Trophoblast cell (in vitro differentiated cells and primary cell): ENCODE measurements at regions not wholly inside any gene's neighbourhood (a gene's known extent, or its start where the extent isn't known, plus 50 kb on each side); places are given as distances from the start of the nearest gene placed in this dataset.

Source experiments
- DNase-seq, 2 donors: peaks; one replicate each; pipeline ENCODE4 v3.0.0-alpha.2; 2016
- H2AFZ ChIP-seq: 2 replicates; pipeline ENCODE4 v1.6.1; 2013; ENCODE audit warnings: low read length, moderate library complexity, mild to moderate bottlenecking; ENCODE audit not compliant: insufficient read depth, poor library complexity
- H2AK5ac ChIP-seq: 2 replicates; pipeline ENCODE4 v1.6.1; 2013; ENCODE audit warnings: mild to moderate bottlenecking, low read length
- H2BK120ac ChIP-seq: 2 replicates; pipeline ENCODE4 v1.6.1; 2013; ENCODE audit warnings: low read length, mild to moderate bottlenecking, moderate library complexity; ENCODE audit not compliant: insufficient read depth, poor library complexity
- H2BK12ac ChIP-seq: 2 replicates; pipeline ENCODE4 v1.6.1; 2013; ENCODE audit warnings: mild to moderate bottlenecking, low read length, moderate library complexity
- H2BK5ac ChIP-seq: 2 replicates; pipeline ENCODE4 v1.6.1; 2013; ENCODE audit warnings: low read length, low read depth, moderate library complexity, mild to moderate bottlenecking; ENCODE audit not compliant: poor library complexity
- H3K14ac ChIP-seq: 2 replicates; pipeline ENCODE4 v1.6.1; 2013; ENCODE audit warnings: mild to moderate bottlenecking, low read length
- H3K18ac ChIP-seq: 2 replicates; pipeline ENCODE4 v1.6.1; 2013; ENCODE audit warnings: mild to moderate bottlenecking, low read length
- H3K23ac ChIP-seq: 2 replicates; pipeline ENCODE4 v1.6.1; 2013; ENCODE audit warnings: low read length
- H3K27ac ChIP-seq: 2 replicates; pipeline ENCODE4 v1.5.1; 2013; ENCODE audit warnings: low read depth, mild to moderate bottlenecking, inconsistent platforms, low read length, moderate library complexity
- H3K27me3 ChIP-seq: 2 replicates; pipeline ENCODE4 v1.6.1; 2013; ENCODE audit warnings: inconsistent platforms, mild to moderate bottlenecking, low read length, moderate library complexity; ENCODE audit not compliant: insufficient read depth
- H3K36me3 ChIP-seq, 2 experiments: 1 replicate in 1 of 2; 2 replicates in 1 of 2; pipeline ENCODE4 v1.6.1; 2013; ENCODE audit warnings: low read length in 2 of 2, mild to moderate bottlenecking in 2 of 2, moderate library complexity in 1 of 2; ENCODE audit not compliant: insufficient read depth in 2 of 2, control insufficient read depth in 1 of 2
- H3K4ac ChIP-seq: 2 replicates; pipeline ENCODE4 v1.6.1; 2013; ENCODE audit warnings: low read depth, mild to moderate bottlenecking, low read length, moderate library complexity
- H3K4me1 ChIP-seq, 2 experiments: 1 replicate in 1 of 2; 2 replicates in 1 of 2; pipeline ENCODE4 v1.6.1; 2013; ENCODE audit warnings: low read length in 2 of 2, mild to moderate bottlenecking in 2 of 2, moderate library complexity in 1 of 2; ENCODE audit not compliant: insufficient read depth in 2 of 2, control insufficient read depth in 1 of 2
- H3K4me2 ChIP-seq: 2 replicates; pipeline ENCODE4 v1.6.1; 2013; ENCODE audit warnings: inconsistent platforms, mild to moderate bottlenecking, low read length, moderate library complexity
- H3K4me3 ChIP-seq: 2 replicates; pipeline ENCODE4 v1.5.1; 2013; ENCODE audit warnings: mild to moderate bottlenecking, low read depth, low read length, inconsistent platforms
- H3K79me1 ChIP-seq: one replicate; pipeline ENCODE4 v1.6.1; 2013; ENCODE audit warnings: low read length
- H3K79me2 ChIP-seq: 2 replicates; pipeline ENCODE4 v1.6.1; 2013; ENCODE audit warnings: low read length, mild to moderate bottlenecking; ENCODE audit not compliant: control insufficient read depth, insufficient read depth, poor library complexity
- H3K9ac ChIP-seq: 2 replicates; pipeline ENCODE4 v1.6.1; 2013; ENCODE audit warnings: mild to moderate bottlenecking, low read length
- H3K9me3 ChIP-seq: 2 replicates; pipeline ENCODE4 v1.6.1; 2013; ENCODE audit warnings: low read depth, mild to moderate bottlenecking, control low read depth, inconsistent platforms, low read length; ENCODE audit not compliant: insufficient read depth
- H4K12ac ChIP-seq: 2 replicates; pipeline ENCODE4 v1.6.1; 2013; ENCODE audit warnings: low read depth, mild to moderate bottlenecking, low read length, moderate library complexity
- H4K8ac ChIP-seq: 2 replicates; pipeline ENCODE4 v1.6.1; 2013; ENCODE audit warnings: low read depth, mild to moderate bottlenecking, low read length, moderate library complexity
- H4K91ac ChIP-seq: one replicate; pipeline ENCODE4 v1.6.1; 2013; ENCODE audit warnings: low read depth, mild to moderate bottlenecking, low read length, moderate library complexity
- WGBS: extraction: QIAGEN DNeasy Blood & Tissue Kit; methylation state at CpG from one replicate; pipeline ENCODE4 v1.1.7; 2013; ENCODE audit warnings: missing lambda C conversion rate; ENCODE audit not compliant: insufficient read length, insufficient coverage; ENCODE audit errors: extremely low coverage; 5-methylcytosine and 5-hydroxymethylcytosine counted together

GRCh38 chr4:138510053-138510452 lies 267.9 kb upstream of the SLC7A11 start:
- Histone ChIP-seq H3K4me1 (peaks cover 0 to 4% of the 10 kb centered on the region in 2 experiments), H3K79me2 (no peaks in the 10 kb centered on the region), H3K27ac (no peak overlapping the region), H2AK5ac (no peak overlapping the region), H3K4ac (no peak overlapping the region), H3K4me3 (no peak overlapping the region), H4K8ac (no peak overlapping the region), H3K36me3 (no peaks in the 10 kb centered on the region), H3K14ac (no peak overlapping the region), H3K4me2 (no peak overlapping the region), H3K27me3 (no peaks in the 10 kb centered on the region), H2BK12ac (no peak overlapping the region), H3K79me1 (no peaks in the 10 kb centered on the region), H4K91ac (no peak overlapping the region), H3K18ac (no peak overlapping the region), H3K9ac (no peak overlapping the region), H2BK120ac (no peak overlapping the region), H2BK5ac (no peak overlapping the region), H3K23ac (no peak overlapping the region), H2AFZ (no peak overlapping the region), H3K9me3 (no peaks in the 10 kb centered on the region), H4K12ac (no peak overlapping the region)
- WGBS, result no CpG with 5 or more reads among the region's 3 CpGs
- peak in 1 of 2 donors; percentile 4 for DNase-seq

GRCh38 chr4:138509346-138509745 lies 267.2 kb upstream of the SLC7A11 start:
- Histone ChIP-seq H3K14ac (no peak overlapping the region), H2BK12ac (no peak overlapping the region), H3K9ac (no peak overlapping the region), H2AFZ (no peak overlapping the region), H3K9me3 (no peaks in the 10 kb centered on the region), H3K36me3 (no peaks in the 10 kb centered on the region), H3K27ac (no peak overlapping the region), H4K12ac (no peak overlapping the region), H2BK120ac (no peak overlapping the region), H3K27me3 (no peaks in the 10 kb centered on the region), H3K4me3 (no peak overlapping the region), H3K4me1 (peaks cover 0 to 4% of the 10 kb centered on the region in 2 experiments), H4K91ac (no peak overlapping the region), H3K79me2 (no peaks in the 10 kb centered on the region), H2AK5ac (no peak overlapping the region), H3K79me1 (no peaks in the 10 kb centered on the region), H3K18ac (no peak overlapping the region), H3K4ac (no peak overlapping the region), H4K8ac (no peak overlapping the region), H3K4me2 (no peak overlapping the region), H2BK5ac (no peak overlapping the region), H3K23ac (no peak overlapping the region)
- WGBS, result no CpG with 5 or more reads among the region's 1 CpG
- DNase-seq, result no peak

DNA sequence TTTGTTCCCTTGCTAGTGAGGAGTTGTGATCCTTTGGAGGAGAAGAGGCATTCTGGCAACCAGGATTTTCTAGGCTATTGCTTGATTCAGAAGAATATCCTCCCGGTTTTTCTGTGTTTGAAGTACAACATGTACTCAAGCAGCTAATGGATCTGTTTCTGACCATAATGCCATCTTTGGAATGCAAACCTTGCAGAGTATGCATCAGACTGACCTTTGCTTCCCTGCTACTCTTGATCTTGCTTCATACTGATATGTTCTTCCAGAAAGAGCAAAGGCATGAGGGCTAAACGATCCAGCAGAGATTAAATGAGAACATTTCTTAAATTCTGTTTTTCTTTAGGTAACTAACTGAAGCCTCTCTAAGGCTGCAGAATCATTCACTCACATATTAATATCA lies 265.4 kb upstream of the SLC7A11 start:
- Histone ChIP-seq H2BK12ac (no peak overlapping the region), H3K79me1 (no peaks in the 10 kb centered on the region), H2AK5ac (no peak overlapping the region), H3K4me1 (peaks cover 0 to 4% of the 10 kb centered on the region in 2 experiments), H4K12ac (no peak overlapping the region), H2BK120ac (no peak overlapping the region), H3K18ac (no peak overlapping the region), H2AFZ (no peak overlapping the region), H3K4me2 (no peak overlapping the region), H2BK5ac (no peak overlapping the region), H3K14ac (no peak overlapping the region), H3K27me3 (no peaks in the 10 kb centered on the region), H3K36me3 (no peaks in the 10 kb centered on the region), H4K8ac (no peak overlapping the region), H3K9me3 (no peaks in the 10 kb centered on the region), H3K27ac (peak overlapping the region; percentile 14), H3K79me2 (no peaks in the 10 kb centered on the region), H4K91ac (no peak overlapping the region), H3K4me3 (no peak overlapping the region), H3K23ac (no peak overlapping the region), H3K4ac (no peak overlapping the region), H3K9ac (no peak overlapping the region)
- peak; percentile 31 to 76 for DNase-seq
- WGBS, result no CpG with 5 or more reads among the region's 2 CpGs

- no CpG with 5 or more reads among the region's 1 CpG for WGBS
- Histone ChIP-seq H3K9me3 (no peaks in the 10 kb centered on the region), H2AFZ (no peak overlapping the region), H3K23ac (no peak overlapping the region), H2BK5ac (no peak overlapping the region), H3K27ac (no peak overlapping the region), H3K36me3 (no peaks in the 10 kb centered on the region), H3K4ac (no peak overlapping the region), H3K9ac (no peak overlapping the region), H3K79me2 (no peaks in the 10 kb centered on the region), H3K79me1 (no peaks in the 10 kb centered on the region), H2AK5ac (no peak overlapping the region), H3K4me1 (no peaks in the 10 kb centered on the region), H3K4me3 (no peak overlapping the region), H4K91ac (no peak overlapping the region), H4K8ac (no peak overlapping the region), H3K18ac (no peak overlapping the region), H3K4me2 (no peak overlapping the region), H2BK12ac (no peak overlapping the region), H2BK120ac (no peak overlapping the region), H4K12ac (no peak overlapping the region), H3K14ac (no peak overlapping the region), H3K27me3 (no peaks in the 10 kb centered on the region)
- no peak for DNase-seq
These were observed 259.5 kb upstream of the SLC7A11 start for GRCh38 chr4:138501614-138502013.
